HG03469 (cell line): ENCODE measurements at regions not wholly inside any gene's neighbourhood (a gene's known extent, or its start where the extent isn't known, plus 50 kb on each side); places are given as distances from the start of the nearest gene placed in this dataset.
"Not testable (repeated sequence)": the region's sequence is repeated elsewhere in the genome, so short reads cannot be mapped to it uniquely, and the experiment has no call there.

ENCODE experiments used
- ATAC-seq: cut with Tn5 transposase; IDR thresholded peaks from one replicate; pipeline ENCODE4 v1.9.1; 2021; ENCODE audit warnings: mild to moderate bottlenecking, moderate library complexity, moderate number of reproducible peaks; ENCODE audit not compliant: unreplicated experiment

DNA sequence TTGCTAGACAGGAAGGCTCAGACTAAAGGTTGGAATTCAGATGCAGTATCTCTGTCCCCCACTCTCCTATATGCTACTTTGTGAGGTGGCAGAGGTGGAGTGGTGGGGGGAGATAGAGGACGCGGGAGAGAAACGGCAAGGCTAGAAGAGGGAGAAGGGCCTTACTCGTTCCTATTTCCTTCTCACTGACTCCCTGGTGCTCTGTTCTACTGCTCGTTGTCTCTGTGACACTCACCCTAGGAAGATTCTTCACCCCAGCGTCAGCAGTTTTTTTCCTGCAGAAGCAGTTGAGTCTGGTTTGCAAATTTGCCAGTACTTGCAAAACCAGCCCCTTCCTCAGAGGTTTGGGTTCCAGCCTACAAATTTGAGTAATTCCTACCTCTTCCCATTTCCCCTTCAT is 801.1 kb upstream of the SLC35B3 start:
- ATAC-seq: no peak

DNA sequence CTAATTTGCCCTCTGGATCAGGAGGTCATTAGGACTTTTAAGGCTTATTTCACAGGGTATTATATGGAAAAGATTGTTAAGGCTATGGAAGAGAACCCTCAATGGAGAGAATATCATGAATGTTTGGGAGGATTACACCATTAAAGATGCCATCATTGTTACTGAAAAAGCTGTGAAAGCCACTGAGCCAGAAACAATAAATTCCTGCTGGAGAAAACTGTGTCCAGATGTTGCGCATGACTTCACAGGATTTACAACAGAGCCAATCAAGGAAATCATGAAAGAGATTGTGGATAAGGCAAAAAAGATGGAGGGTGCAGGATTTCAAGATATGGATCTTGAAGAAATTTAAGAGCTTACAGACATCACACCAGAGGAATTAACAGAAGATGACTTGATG is 798.3 kb upstream of the SLC35B3 start:
- no peak for ATAC-seq

DNA sequence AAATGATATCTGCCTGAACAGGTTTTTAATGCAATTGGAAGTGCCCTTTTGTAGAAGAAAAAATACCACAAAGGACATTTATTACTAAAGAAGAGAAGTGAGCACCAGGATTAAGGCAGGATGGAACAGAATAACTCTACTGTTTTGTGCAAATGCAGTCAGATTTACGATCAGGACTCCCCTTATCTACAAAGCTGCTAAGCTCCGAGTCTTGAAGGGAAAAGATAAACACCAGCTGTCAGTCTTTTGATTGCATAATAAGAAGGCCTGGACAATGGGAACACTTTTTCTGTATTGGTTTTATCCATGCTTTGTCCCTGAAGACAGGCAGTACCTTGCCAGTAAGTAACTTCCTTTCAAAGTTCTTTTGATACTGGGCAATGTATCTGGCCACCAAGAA is 797.9 kb upstream of the SLC35B3 start:
- no peak for ATAC-seq

DNA sequence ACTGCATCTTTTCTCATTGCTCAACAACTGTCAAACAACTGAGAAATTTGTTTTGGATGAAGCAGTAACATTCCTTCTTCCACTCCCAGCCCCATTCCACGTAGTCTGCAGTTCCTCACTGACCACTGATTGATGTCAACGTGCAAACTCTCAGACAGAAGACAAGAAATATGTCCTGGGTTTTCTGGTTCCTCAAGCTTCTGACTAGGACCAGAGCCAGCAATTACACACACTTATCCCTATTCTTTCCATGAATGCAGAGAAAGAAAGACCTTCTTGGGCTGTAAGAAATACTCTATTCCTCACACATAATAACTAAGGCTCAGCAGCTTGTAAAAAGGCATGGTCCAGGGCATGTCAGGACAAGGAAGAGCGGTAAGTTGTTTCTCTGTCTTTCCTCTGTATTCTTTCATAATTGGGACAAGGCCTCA is 790.1 kb upstream of the SLC35B3 start:
- ATAC-seq: no peak

DNA sequence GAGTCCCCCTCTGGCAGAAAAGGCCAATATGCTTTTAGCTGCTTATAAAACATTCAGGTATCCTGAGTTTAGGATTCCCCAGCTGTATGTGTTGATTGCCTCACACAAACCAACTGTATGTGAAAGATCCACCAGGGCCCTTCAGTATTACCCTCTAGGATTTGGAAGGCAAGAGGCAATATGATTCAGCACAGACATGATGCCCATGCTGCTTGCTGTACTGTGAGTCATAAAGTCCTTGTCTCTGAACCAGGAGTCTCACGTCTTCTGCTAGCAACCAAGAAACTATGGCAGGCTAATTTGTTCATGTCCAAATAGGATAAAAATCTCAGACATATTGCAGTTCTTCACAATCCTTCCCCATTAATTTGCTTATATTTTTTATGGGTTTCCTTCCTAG is 789.2 kb upstream of the SLC35B3 start:
- no peak for ATAC-seq

DNA sequence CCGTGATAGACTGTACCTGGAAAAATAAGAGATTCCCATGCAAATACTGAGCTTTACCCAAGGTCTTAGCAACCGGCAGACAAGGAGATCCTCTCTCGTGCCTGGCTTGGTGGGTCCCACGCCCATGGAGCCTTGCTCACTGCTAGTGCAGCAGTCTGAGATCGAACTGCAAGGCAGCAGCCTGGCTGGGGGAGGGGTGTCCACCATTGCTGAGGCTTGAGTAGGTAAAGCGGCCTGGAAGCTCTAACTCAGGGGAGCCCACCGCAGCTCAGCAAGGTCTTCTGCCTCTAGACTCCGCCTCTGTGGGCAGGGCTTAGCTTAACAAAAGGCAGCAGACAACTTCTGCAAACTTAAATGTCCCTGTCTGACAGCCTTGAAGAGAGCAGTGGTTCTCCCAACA is 778.4 kb upstream of the SLC35B3 start:
- not testable (repeated sequence) for ATAC-seq

DNA sequence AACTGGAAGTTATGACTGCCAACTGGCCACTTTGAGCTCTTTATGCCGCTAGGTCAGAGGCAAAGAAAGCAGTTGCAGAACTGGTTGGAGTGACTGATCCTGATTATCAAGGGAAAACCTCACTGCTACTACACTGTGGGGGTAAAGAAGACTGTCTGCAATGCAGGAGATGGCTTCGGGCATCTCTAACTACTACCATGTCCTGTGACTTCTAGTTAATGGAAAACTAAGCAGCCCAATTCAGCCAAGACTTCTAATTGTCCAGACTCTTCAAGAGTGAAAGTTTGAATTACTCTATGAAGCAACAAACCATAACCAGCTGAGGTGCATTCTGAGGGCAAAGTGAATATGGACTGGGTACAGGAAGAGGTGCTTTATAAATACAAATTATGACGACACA is 773.6 kb upstream of the SLC35B3 start:
- ATAC-seq: no peak

DNA sequence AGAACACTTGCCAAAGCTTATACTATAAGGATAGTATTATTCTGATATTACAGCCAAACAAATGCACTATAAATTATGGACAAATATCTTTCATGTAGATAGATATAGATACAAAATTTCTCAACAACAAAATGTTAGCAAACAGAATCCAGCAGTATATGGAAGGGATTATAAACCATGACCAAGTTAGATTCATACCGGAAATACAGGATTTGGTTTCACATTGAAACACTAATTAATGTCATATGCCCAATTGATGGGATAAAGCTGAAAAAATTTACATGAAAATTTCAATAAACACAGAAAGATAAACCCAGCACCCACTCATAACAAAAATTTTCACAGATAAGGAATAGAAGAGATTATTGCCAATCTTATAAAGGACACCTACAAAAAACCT is 770.3 kb upstream of the SLC35B3 start:
- no peak for ATAC-seq

DNA sequence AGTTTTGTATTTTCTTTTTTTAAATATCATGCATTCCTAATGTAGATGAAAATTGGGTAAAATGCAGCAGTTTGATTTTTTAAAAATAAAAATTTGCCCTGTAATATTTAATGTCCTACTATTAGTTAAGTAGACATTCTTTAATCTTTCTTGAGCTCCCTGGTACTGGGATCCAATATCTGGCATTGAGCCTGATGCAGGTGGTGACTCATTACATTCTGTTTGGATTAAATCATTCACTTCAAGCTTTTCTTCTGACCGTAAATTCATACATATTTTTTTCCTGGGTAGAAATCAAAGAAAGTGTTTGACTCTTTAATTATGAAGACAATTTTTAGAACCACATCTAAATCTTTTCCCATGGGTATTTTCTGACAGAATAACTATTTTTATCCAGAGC is 768.8 kb upstream of the SLC35B3 start:
- ATAC-seq: no peak

DNA sequence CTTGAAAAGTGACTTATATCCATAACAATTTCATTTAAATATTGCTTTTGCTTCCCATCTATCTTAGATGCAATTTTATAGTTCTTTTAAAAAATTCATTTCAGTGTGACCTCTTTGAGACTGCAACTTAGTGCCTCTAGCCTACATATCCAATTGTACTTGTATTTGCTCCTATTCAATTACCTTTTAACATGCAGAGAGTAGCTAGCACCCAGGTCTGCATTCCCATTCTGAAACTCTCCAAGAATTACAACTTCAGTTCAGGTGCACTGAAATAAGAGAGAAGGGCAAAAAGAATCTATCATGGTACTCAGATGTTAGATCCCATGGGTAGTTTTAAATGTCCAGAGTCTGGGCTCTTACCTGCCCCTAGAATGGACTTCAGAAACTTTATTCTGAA is 765.4 kb upstream of the SLC35B3 start:
- ATAC-seq: no peak

DNA sequence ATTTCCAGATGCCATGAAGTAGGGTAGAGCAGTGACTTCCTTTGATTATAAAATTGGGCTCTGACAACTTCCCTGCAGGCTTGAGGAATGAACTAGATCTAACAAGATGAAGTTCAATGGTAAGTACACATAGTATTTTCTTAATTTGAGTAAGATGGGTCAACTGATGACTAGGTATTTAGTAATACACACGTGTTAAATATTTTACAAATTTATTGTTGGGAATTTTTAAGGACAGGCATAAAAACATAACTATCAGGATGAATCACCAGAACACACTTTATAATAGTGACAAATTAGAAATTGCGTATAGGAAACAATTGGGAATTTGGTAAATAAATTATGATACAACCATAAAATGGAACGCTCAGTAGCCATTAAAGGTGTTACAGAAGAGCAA is 762.4 kb upstream of the SLC35B3 start:
- ATAC-seq: no peak

DNA sequence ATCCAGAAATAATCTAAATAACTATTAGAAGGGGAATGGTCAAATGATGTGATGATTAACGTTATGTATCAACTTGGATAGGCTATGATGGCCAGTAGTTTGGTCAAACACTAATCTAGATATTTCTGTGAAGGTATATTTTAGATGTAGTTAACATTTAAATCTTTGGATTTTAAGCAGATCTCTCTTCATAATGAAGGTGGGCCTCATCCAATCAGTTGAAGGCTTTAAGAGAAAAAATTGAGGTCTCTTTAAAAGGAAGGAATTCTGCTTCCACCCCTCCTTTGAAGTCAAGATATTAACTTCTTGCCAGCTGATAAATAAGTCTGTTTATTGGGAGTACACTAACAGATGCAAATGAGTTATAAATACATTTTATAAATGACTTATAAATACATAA is 760.0 kb upstream of the SLC35B3 start:
- ATAC-seq: no peak

DNA sequence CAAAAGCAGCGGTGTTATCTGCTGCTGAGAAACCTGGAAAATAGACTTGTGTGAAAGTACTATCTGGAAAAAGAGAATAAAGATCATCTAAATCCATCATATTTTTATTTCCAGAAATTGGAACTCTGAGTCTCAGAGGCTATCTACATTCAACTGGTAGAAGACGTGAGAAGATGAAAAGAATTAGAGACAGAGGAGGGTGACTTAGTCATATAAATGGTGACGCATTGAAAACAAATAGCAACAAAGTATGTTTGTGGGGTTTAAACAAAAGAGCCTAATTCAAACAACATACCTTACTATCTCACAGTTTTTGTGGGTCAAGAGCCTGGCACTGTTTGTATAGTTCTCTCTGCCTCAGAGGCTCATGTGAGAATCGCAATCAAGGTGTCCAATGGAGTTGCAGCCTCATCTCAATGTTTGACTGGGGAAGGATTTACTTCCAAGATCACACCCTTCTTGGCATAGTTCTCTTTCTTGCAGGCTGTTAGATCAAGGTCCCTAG is 757.1 kb upstream of the SLC35B3 start:
- ATAC-seq: no peak

DNA sequence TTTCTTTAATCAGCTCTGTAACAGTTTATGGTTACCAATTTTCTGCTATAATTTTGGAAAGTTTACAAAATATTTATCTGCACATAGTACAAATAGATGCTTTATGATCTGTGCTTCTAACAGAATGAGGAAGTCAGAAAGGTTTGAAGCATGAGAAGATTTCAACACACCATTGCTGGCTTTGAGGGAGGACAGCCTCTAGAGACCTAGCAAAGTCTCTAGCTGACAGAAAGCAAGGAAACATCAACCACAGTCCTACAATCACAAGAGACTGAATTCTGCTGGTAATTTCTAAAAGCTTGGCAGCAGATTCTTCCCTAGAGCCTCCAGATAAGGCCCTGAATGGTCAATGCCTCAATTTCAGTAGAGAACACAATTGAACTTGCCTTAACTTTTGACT is 750.8 kb upstream of the SLC35B3 start:
- no peak for ATAC-seq

DNA sequence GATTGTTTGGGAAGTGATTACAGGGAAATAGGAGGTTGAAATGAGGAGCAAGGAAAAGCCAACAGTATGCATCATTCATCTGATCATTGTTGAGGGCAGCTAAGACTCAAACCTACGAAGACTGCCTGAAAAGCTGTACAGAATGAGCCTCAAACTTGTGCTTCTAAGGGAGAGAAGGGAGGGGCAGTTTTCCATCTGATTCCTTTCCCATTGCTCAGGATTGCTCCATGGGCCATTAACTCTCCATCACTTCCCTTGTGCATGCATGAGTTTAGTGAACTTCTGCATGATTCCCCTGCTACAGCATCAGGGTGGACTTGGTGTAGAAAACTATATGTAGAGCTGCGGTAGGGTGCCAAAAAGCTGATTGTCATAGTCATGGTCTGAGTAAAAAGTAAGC is 742.7 kb upstream of the SLC35B3 start:
- no peak for ATAC-seq

DNA sequence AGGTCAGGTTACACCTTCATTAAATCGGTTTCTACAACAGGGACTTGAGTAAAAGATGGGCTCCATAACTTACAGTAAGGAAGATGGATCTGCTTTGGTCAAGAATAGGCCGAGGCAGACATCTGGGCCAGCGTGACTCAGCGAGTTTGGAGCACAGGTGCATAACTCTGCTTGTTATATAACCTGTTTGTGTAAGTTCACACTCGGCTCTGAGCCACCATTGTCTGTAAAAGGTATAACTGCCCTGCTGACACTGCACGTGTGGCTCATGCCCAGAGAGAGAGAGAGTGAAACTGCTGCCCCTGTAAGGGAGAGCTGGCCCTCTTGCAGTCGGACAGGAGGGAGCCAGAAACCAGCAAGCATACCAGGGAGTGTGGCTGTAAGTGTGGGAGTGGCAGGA is 737.9 kb upstream of the SLC35B3 start:
- no peak for ATAC-seq

DNA sequence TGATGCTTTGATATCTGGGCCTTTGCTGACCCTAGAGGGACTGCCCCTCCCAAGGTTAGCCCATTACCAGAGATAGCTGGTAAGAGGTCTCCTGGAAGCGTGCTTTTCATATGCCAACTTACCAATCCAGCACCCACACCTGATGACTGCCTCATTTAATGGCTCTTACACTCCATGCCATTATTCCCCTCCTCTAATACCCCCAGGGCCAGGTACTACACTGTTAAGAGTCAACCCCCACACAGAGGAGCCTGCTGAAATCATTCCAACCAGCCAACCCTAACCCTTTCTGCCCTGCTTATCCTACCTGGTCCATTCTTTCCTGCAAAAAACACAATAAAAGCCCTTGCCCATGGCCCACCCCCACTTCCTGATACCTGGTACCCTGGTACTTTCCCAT is 736.8 kb upstream of the SLC35B3 start:
- no peak for ATAC-seq

DNA sequence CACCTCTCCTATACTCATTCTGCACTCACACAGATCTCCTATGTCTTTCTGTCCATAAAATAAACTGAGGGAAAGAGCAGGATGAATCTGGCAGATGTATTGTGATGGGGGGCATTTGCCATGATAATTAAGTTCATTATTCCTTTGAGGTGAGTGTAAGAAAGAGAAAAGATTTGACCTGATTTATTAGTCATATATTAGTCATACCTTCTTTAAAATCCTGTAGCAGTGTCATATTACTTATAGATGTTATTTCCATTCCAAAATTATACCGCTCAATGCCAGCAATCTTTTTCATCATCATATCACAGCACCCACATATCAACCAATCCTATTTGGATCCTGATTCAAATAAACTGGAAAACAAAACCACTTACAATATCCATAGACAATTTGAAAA is 733.3 kb upstream of the SLC35B3 start:
- ATAC-seq: no peak

DNA sequence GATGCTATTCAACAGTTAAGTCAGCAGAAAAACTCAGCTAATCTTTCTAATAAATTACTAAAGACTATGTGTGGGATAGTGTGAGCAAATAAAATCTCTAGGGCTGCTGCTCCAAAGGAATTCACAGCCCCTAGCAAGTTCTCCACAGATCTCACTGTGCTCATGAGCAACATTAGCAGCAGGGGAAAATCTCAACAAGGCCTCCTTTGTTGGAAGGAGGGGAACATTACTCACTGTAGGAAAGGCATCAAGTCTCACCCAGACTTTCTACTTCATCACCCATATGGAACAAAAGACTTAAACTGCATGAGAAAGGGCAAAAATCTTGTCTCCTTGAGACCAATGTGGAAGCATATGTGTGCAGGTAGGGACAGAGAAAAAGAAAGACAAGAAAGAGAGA is 726.4 kb upstream of the SLC35B3 start:
- ATAC-seq: no peak

DNA sequence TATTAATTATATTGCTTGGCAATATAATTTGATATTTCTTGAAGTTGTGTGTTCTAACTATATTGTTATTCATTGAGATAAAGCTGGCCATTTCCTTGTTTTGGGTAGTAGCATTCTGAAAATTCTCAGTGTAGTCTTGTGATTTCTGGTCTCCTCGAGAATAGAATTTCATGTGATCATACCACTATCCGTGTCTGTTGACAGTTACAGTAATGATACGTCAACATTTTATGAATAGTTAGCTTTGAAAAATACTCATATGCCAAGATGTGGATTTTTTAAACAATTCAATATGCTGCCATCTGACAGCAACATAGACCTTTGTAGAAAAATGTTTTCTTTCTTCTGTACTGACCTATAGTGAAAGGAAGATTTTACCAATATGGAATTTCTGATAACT is 723.7 kb upstream of the SLC35B3 start:
- no peak for ATAC-seq

DNA sequence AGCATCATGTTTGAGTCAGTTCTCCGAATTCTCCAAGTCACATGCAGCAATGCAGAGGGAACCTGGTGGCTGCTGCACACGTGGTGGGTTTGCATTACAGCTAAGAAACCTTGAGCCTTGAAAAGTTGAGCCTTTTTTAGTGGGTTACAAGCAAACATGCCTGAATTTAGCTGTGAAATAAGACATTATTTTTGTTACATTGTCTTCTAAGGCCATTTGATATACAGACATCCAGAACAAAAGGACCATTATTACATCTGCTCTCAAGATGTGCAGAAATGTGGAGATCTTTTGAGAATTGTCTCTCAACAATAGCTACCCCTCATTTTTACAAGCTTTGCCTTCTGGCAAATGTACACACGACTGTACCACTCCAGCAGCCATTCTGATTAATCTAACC is 720.5 kb upstream of the SLC35B3 start:
- no peak for ATAC-seq

DNA sequence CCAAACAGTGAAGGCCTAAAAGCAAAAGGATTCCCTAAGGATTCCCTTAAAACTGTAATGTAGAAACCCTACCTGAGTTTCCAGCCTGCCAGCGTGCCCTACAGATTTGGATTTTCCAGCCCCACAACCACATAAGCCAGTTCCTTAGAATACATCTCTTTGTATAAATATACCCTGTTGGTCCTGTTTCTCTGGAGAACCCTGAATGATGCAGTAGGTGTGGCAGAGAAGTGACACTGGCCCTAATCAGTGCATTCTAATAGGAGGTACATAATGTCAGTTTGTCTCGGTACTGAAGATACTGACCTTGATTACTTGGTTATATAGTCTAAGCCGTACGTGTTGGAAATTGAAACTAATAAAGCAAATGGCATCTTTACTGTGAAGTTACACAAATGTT is 707.8 kb upstream of the SLC35B3 start:
- ATAC-seq: no peak

DNA sequence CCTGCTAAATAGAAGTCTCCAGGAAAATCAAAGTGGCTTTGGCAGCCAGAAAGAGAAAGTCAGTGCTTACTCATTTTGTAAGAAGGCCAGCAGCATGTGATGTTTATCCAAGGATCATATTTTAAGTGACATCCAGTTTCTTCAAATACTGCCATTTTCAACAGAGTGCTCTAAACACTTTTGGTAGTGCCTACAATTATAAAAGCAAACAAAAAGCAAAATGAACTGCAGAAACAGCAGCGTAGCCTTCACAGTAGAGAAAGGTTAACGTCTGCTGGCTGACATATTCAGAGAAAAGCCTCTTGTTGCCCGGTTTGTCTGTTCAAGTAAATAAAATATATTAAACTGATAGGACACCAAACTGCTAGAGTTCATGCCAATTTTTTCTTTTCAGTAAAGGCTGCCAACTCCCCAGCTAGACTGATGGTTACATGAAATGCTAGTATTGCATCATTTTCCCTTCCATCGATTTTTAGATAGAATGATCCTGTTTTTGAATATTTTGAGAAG is 705.7 kb upstream of the SLC35B3 start:
- ATAC-seq: no peak

DNA sequence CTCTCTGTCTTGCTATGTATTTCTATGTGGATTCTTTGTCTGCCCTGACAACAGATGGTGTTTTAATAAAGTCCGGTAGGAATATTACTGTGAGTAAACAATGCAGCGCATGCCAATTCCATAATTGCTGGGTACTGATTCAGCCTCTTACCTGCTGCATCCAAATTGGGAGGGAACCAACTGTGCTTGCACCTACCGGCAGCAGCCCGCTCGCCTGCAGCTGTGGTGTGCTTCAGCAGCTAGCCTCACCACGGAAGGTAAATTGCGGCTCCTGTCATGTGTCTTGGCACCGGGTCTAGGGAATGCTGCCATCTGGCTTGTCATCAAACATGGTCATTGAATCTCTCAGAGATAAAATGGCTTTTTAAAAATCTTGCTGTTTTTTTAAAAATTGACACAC is 704.8 kb upstream of the SLC35B3 start:
- no peak for ATAC-seq
